ENCODE measurements at regions not wholly inside any gene's neighbourhood (a gene's known extent, or its start where the extent isn't known, plus 50 kb on each side); places are given as distances from the start of the nearest gene placed in this dataset.

DNA sequence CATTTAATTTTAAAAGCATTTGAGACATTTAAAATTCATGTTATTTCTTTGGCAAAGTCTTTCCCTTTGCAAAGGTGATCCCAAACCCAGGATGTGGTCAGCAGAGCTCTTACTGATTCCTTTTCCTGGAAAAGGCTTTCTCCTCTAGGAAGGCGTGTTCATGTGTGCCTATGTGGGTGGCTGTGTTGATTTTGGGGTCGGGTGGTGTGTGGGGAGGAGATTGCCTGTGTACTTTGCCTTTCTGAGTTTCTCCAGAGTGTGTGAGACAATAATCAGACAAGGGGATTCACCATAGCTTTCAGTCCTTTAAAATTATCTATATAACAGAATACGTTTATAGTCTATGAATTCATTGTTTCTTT, 173.2 kb downstream of the SOCS6 start:
- H3K9me3 Mint-ChIP-seq (ENCODE audit: low read depth) = no peaks in the 10 kb centered on the region
- H3K4me1 Mint-ChIP-seq (ENCODE audit: low read depth) = peaks cover 3% of the 10 kb centered on the region
- H3K4me3 Mint-ChIP-seq (ENCODE audit: low read depth) = no peak overlapping the region
- H3K27ac Mint-ChIP-seq = no peak overlapping the region
- TF ChIP-seq, protein P1, sequence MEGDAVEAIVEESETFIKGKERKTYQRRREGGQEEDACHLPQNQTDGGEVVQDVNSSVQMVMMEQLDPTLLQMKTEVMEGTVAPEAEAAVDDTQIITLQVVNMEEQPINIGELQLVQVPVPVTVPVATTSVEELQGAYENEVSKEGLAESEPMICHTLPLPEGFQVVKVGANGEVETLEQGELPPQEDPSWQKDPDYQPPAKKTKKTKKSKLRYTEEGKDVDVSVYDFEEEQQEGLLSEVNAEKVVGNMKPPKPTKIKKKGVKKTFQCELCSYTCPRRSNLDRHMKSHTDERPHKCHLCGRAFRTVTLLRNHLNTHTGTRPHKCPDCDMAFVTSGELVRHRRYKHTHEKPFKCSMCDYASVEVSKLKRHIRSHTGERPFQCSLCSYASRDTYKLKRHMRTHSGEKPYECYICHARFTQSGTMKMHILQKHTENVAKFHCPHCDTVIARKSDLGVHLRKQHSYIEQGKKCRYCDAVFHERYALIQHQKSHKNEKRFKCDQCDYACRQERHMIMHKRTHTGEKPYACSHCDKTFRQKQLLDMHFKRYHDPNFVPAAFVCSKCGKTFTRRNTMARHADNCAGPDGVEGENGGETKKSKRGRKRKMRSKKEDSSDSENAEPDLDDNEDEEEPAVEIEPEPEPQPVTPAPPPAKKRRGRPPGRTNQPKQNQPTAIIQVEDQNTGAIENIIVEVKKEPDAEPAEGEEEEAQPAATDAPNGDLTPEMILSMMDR (IDR thresholded peaks at IDR 0.05; ENCODE audit: unreplicated experiment) = no peak
- H3K27me3 Mint-ChIP-seq = peaks cover 22% of the 10 kb centered on the region
- no peak for DNase-seq (ENCODE audit: low spot score, unreplicated experiment)
- H3K36me3 Mint-ChIP-seq (ENCODE audit: insufficient read depth) = no peaks in the 10 kb centered on the region

DNA sequence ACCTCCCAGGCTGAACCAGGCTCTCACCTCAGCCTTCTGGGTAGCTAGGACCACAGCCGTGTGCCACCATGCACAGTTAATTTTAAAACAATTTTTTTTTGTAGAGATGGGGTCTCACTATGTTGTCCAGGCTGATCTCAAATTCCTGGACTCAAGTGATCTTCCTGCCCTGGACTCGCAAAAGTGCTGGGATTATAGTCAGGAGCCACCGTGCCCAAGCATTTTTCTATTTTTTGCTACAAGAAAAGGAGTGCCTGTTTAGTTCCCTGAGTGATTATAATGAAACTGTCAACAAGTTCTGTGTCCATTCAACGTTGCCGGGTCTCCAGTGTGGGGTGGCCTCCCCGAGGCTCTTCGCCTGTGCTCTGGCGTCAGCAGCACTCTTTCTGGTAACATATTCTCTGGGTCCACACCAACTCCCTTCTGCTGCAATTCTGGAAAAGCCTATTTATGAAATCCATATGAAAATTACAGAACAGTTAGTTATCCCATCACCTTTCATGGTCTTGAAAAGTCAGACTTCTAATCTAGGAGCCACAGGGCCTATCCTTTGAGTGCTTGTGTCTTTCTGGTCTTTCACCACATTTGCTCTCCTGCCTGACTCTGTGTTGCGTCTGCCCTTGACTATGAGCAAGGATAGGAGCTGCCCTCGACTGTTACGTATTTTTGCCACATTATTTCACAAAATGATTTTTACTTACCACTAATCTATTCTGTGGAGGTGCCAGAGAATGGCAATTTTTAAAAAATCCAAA, 172.7 kb downstream of the SOCS6 start:
- no peak overlapping the region for H3K4me3 Mint-ChIP-seq (ENCODE audit: low read depth)
- no peaks in the 10 kb centered on the region for H3K9me3 Mint-ChIP-seq (ENCODE audit: low read depth)
- H3K27ac Mint-ChIP-seq = no peak overlapping the region
- TF ChIP-seq, protein P1 (IDR thresholded peaks at IDR 0.05; ENCODE audit: unreplicated experiment) = no peak
- peaks cover 3% of the 10 kb centered on the region for H3K4me1 Mint-ChIP-seq (ENCODE audit: low read depth)
- H3K27me3 Mint-ChIP-seq = peaks cover 22% of the 10 kb centered on the region
- no peak for DNase-seq (ENCODE audit: low spot score, unreplicated experiment)
- no peaks in the 10 kb centered on the region for H3K36me3 Mint-ChIP-seq (ENCODE audit: insufficient read depth)

DNA sequence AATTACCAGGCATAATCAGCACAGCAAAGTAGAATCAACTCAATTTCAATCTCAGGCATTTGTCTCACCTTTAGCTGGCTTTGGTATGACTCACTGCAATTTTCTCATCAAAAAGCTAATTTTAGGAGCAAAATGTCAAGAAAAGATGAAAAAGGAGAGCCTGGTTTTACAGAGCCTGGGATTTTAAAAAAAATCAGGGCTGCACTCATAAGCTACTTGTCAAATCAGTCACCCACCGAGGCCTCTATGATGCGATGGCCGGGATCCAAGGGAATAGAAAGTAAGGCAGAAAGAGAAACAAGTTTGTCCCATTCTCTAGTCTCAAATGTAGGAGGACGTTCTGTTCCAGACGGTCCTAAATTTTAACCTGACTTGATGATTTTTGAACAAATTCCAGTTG, 170.9 kb downstream of the SOCS6 start:
- Mint-ChIP-seq H3K9me3 (ENCODE audit: low read depth) (no peaks in the 10 kb centered on the region), H3K4me3 (ENCODE audit: low read depth) (no peak overlapping the region), H3K4me1 (ENCODE audit: low read depth) (peaks cover 2% of the 10 kb centered on the region), H3K27ac (no peak overlapping the region), H3K36me3 (ENCODE audit: insufficient read depth) (no peaks in the 10 kb centered on the region), H3K27me3 (peaks cover 20% of the 10 kb centered on the region)
- TF ChIP-seq, protein P1 (IDR thresholded peaks at IDR 0.05; ENCODE audit: unreplicated experiment) = no peak
- no peak for DNase-seq (ENCODE audit: low spot score, unreplicated experiment)

DNA sequence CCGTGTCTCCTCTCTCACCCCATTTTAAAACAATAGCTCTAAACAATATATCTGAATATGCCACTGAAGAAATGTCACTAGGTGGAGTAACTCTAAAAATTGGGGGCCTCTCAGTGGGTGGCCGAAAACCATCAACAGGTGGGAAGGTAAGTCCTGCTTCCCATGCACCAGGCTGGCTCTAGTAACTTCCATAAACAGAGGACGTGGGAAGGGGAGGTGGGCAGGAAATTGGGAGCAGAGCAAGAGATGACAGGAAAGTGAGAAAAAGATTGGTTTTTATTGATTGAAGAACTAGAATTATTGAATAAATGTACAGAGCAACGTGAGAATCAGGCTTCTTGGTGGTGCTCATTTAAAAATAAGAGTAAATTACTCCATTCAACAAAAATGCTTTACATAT, 170.4 kb downstream of the SOCS6 start:
- H3K27me3 Mint-ChIP-seq = peaks cover 18% of the 10 kb centered on the region
- no peak overlapping the region for H3K27ac Mint-ChIP-seq
- no peak for DNase-seq (ENCODE audit: low spot score, unreplicated experiment)
- no peak overlapping the region for H3K4me3 Mint-ChIP-seq (ENCODE audit: low read depth)
- no peaks in the 10 kb centered on the region for H3K9me3 Mint-ChIP-seq (ENCODE audit: low read depth)
- no peaks in the 10 kb centered on the region for H3K36me3 Mint-ChIP-seq (ENCODE audit: insufficient read depth)
- H3K4me1 Mint-ChIP-seq (ENCODE audit: low read depth) = no peaks in the 10 kb centered on the region
- TF ChIP-seq, protein P1 (IDR thresholded peaks at IDR 0.05; ENCODE audit: unreplicated experiment) = no peak

DNA sequence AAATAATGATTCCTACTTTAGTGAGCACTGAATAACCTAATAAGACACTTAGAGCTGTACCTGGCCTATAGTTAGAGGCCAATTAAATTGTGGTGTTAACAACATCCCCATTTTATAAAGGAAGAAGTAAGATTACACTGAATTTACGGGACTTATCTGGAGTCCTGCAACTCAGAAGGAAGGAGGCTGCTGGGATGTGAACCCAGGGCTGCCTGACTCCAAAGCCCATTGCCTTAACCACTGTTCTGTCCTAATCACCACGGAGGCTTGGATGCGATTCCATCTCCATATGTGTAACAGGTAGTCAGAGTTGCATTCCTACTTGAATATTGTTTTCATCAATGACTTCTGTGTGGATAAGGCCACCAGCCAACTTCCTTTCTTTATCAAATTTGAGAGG, 168.9 kb downstream of the SOCS6 start:
- TF ChIP-seq, protein P1 (IDR thresholded peaks at IDR 0.05; ENCODE audit: unreplicated experiment) = no peak
- no peak for DNase-seq (ENCODE audit: low spot score, unreplicated experiment)
- no peaks in the 10 kb centered on the region for H3K4me1 Mint-ChIP-seq (ENCODE audit: low read depth)
- no peak overlapping the region for H3K4me3 Mint-ChIP-seq (ENCODE audit: low read depth)
- H3K27me3 Mint-ChIP-seq = peaks cover 15% of the 10 kb centered on the region
- no peak overlapping the region for H3K27ac Mint-ChIP-seq
- H3K9me3 Mint-ChIP-seq (ENCODE audit: low read depth) = no peaks in the 10 kb centered on the region
- H3K36me3 Mint-ChIP-seq (ENCODE audit: insufficient read depth) = no peaks in the 10 kb centered on the region
